ENCODE measurements at regions not wholly inside any gene's neighbourhood (a gene's known extent, or its start where the extent isn't known, plus 50 kb on each side); places are given as distances from the start of the nearest gene placed in this dataset.

DNA sequence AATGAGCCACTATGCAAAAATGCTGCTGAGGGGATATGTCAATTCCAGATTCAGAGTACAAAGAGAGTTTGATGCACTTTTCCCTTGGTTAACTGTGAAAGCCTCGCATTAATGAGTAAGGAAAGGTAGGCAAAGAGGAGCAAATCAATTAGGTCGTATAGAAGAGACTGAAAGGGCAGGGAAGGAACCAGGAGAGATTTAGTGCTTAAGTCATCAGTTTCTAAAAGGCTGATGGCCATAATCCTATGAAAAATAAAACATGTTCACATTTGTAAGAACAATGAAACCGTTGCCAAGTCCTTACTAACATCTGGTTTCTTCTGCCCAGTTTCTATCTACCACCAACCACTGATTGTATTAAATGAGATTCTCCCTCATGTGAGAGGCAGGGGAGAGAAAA lies 118.4 kb upstream of the PALMD start:
- DNase-seq (ENCODE audit: extremely low read depth, low read depth): no peak
- TF ChIP-seq CTCF (IDR thresholded peaks at IDR 0.05; ENCODE audit: low read depth, low read length, missing control alignments): no peak

DNA sequence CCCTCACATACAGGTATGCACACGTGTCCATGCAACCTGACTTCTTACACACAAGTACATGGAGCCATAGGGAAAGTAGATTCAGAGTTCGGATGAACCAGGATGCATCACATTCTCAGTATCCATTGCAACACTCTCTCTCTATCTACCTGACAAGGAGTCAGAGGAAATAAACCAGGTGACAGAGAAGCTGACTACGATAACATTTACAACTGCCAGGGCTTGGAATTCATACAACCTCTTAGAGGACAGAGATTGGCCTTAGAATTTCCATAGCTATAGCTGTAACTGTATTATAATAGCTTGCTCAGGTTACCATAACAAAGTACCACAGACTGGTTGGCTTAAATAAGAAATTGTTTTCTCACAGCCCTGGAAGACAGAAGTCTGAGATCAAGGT lies 116.9 kb upstream of the PALMD start:
- no peak overlapping the region for H3K4me3 ChIP-seq (replicated peaks; ENCODE audit: low read depth, low read length)
- no peak for DNase-seq (ENCODE audit: extremely low read depth, low read depth)
- TF ChIP-seq CTCF (IDR thresholded peaks at IDR 0.05; ENCODE audit: low read depth, low read length, missing control alignments): no peak

More for the DNA sequence above, 118.4 kb upstream of the PALMD start:
- no peak overlapping the region for H3K4me3 ChIP-seq (replicated peaks; ENCODE audit: low read depth, low read length)

DNA sequence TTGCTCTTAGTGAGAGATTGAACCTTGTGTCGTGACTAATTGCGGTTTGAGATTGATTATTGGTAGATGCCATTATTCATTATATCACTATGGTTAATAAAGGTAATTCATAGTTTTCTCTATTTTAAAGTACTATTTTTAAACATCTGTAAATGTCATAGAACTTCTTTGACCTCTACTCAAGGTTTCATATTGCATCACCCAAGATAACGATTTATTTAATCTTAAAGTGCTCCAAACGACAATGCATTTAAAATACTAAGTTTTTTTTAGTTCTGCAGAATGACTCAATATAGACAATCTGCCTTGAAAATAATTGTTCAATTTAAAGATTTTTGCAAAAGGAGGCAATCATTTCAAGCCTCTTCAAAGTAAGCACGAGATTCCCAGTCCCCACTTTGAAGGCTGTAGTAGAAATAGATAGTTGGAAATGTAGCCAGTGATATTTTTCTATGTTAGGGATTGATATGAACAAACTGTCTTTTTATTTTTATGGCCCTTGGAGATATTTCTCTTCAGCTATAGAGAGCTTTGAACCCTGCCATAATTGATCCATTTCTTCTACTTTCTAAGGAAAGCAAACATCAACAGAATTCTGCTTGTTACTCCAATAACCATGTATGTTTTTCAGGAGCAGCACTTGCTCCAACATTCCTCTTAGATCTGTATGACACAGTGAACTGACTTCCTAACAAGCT lies 114.2 kb upstream of the PALMD start:
- DNase-seq (ENCODE audit: extremely low read depth, low read depth): no peak
- H3K4me3 ChIP-seq (replicated peaks; ENCODE audit: low read depth, low read length): no peak overlapping the region
- no peak for TF ChIP-seq CTCF (IDR thresholded peaks at IDR 0.05; ENCODE audit: low read depth, low read length, missing control alignments)

- no peak for TF ChIP-seq CTCF (IDR thresholded peaks at IDR 0.05; ENCODE audit: low read depth, low read length, missing control alignments)
- no peak overlapping the region for H3K4me3 ChIP-seq (replicated peaks; ENCODE audit: low read depth, low read length)
- DNase-seq (ENCODE audit: extremely low read depth, low read depth): no peak
Measured at GRCh38 chr1:99532276-99532580, 113.7 kb upstream of the PALMD start.

- no peak overlapping the region for H3K4me3 ChIP-seq (replicated peaks; ENCODE audit: low read depth, low read length)
- DNase-seq (ENCODE audit: extremely low read depth, low read depth): no peak
- TF ChIP-seq CTCF (IDR thresholded peaks at IDR 0.05; ENCODE audit: low read depth, low read length, missing control alignments): no peak
Measured at GRCh38 chr1:99533909-99534637, 111.8 kb upstream of the PALMD start.

- DNase-seq (ENCODE audit: extremely low read depth, low read depth): no peak
- no peak for TF ChIP-seq CTCF (IDR thresholded peaks at IDR 0.05; ENCODE audit: low read depth, low read length, missing control alignments)
- H3K4me3 ChIP-seq (replicated peaks; ENCODE audit: low read depth, low read length): no peak overlapping the region
Measured at GRCh38 chr1:99534638-99534930, 111.3 kb upstream of the PALMD start.
